ENCODE measurements at regions not wholly inside any gene's neighbourhood (a gene's known extent, or its start where the extent isn't known, plus 50 kb on each side); places are given as distances from the start of the nearest gene placed in this dataset.
"Not testable (repeated sequence)": the region's sequence is repeated elsewhere in the genome, so short reads cannot be mapped to it uniquely, and the experiment has no call there.

DNA sequence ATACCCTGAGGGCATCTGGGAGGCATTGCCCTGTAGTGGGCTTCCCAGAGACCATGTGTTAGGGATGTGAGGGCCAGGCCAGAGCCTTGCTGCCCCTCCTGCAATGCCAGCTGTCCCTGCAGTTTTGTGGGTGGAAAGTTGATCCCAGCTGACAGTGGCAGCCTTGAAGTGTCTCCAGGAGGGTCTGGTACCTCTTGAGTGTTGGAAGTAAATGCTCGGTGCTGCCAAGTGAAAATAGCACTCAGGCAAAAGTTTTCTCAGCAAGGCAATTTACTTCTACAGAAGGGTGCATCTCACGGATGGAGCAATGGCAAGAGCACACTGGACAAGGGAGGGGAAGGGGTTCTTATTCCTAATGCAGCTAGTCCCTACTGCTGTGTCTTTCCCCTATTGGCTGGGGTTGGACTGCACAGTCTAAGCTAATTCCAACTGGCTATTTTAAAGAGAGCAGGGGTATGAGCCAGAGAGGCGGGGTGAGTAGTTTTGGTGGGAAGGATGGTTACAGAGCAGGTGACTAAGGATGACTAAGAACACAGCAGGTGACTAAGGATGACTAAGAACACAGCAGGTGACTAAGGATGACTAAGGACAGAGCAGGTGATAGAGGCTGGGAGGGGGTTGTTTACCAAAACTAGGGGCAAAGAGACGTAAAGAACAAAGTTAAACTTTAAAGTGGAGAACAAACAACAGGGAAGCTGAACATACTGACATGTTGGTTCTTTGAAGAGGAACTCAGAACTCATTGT lies 146.0 kb upstream of the PZP start:
- TF ChIP-seq, protein P1, sequence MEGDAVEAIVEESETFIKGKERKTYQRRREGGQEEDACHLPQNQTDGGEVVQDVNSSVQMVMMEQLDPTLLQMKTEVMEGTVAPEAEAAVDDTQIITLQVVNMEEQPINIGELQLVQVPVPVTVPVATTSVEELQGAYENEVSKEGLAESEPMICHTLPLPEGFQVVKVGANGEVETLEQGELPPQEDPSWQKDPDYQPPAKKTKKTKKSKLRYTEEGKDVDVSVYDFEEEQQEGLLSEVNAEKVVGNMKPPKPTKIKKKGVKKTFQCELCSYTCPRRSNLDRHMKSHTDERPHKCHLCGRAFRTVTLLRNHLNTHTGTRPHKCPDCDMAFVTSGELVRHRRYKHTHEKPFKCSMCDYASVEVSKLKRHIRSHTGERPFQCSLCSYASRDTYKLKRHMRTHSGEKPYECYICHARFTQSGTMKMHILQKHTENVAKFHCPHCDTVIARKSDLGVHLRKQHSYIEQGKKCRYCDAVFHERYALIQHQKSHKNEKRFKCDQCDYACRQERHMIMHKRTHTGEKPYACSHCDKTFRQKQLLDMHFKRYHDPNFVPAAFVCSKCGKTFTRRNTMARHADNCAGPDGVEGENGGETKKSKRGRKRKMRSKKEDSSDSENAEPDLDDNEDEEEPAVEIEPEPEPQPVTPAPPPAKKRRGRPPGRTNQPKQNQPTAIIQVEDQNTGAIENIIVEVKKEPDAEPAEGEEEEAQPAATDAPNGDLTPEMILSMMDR (IDR thresholded peaks at IDR 0.05), result not testable (repeated sequence)
- TF ChIP-seq POLR2A (IDR thresholded peaks at IDR 0.05), result not testable (repeated sequence)
